ENCODE measurements at regions not wholly inside any gene's neighbourhood (a gene's known extent, or its start where the extent isn't known, plus 50 kb on each side); places are given as distances from the start of the nearest gene placed in this dataset.

GRCh38 chr4:180418819-180419531 lies 1824.2 kb upstream of the TENM3 start:
- ATAC-seq (replicated peaks) (no peak), DNase-seq (no peak)
- no peaks in the 10 kb centered on the region for H3K4me1 Mint-ChIP-seq (ENCODE audit: low read depth in 2 of 2)
- H3K27ac Mint-ChIP-seq, result no peak overlapping the region
- H3K36me3 Mint-ChIP-seq (ENCODE audit: insufficient read depth), result no peaks in the 10 kb centered on the region
- H3K4me3 Mint-ChIP-seq, result no peak overlapping the region
- no peaks in the 10 kb centered on the region for H3K27me3 Mint-ChIP-seq
- peaks cover 22 to 25% of the 10 kb centered on the region in 2 donors for H3K9me3 Mint-ChIP-seq

- Mint-ChIP-seq H3K9me3 (peaks cover 10 to 15% of the 10 kb centered on the region in 2 donors), H3K36me3 (ENCODE audit: insufficient read depth) (no peaks in the 10 kb centered on the region), H3K27ac (no peak overlapping the region), H3K4me3 (no peak overlapping the region), H3K4me1 (ENCODE audit: low read depth in 2 of 2) (no peaks in the 10 kb centered on the region), H3K27me3 (no peaks in the 10 kb centered on the region)
- DNase-seq (no peak), ATAC-seq (replicated peaks) (no peak)
Observed at GRCh38 chr4:180422989-180423711, 1820.1 kb upstream of the TENM3 start.

GRCh38 chr4:180423712-180424057 lies 1819.5 kb upstream of the TENM3 start:
- Mint-ChIP-seq H3K36me3 (ENCODE audit: insufficient read depth) (no peaks in the 10 kb centered on the region), H3K4me3 (no peak overlapping the region), H3K27me3 (no peaks in the 10 kb centered on the region), H3K27ac (no peak overlapping the region), H3K4me1 (ENCODE audit: low read depth in 2 of 2) (no peaks in the 10 kb centered on the region), H3K9me3 (peaks cover 5 to 13% of the 10 kb centered on the region in 2 donors)
- DNase-seq (no peak), ATAC-seq (replicated peaks) (no peak)

GRCh38 chr4:180426938-180427337 lies 1816.3 kb upstream of the TENM3 start:
- Mint-ChIP-seq H3K27me3 (no peaks in the 10 kb centered on the region), H3K27ac (no peak overlapping the region), H3K4me3 (no peak overlapping the region), H3K36me3 (ENCODE audit: insufficient read depth) (no peaks in the 10 kb centered on the region), H3K4me1 (ENCODE audit: low read depth in 2 of 2) (no peaks in the 10 kb centered on the region), H3K9me3 (peaks cover 5 to 16% of the 10 kb centered on the region in 2 donors)
- DNase-seq (no peak), ATAC-seq (replicated peaks) (no peak)

- no peak overlapping the region for H3K27ac Mint-ChIP-seq
- ATAC-seq (replicated peaks) (no peak), DNase-seq (no peak)
- peaks cover 0 to 9% of the 10 kb centered on the region in 2 donors for H3K9me3 Mint-ChIP-seq
- no peaks in the 10 kb centered on the region for H3K36me3 Mint-ChIP-seq (ENCODE audit: insufficient read depth)
- no peak overlapping the region for H3K4me3 Mint-ChIP-seq
- no peaks in the 10 kb centered on the region for H3K27me3 Mint-ChIP-seq
- H3K4me1 Mint-ChIP-seq (ENCODE audit: low read depth in 2 of 2), result no peaks in the 10 kb centered on the region
Observed at GRCh38 chr4:180430283-180430682, 1812.9 kb upstream of the TENM3 start.

GRCh38 chr4:180434131-180434895 lies 1808.9 kb upstream of the TENM3 start:
- Mint-ChIP-seq H3K4me3 (no peak overlapping the region), H3K4me1 (ENCODE audit: low read depth in 2 of 2) (no peaks in the 10 kb centered on the region), H3K27ac (no peak overlapping the region), H3K27me3 (no peaks in the 10 kb centered on the region), H3K36me3 (ENCODE audit: insufficient read depth) (no peaks in the 10 kb centered on the region), H3K9me3 (peaks cover 0 to 13% of the 10 kb centered on the region in 2 donors)
- DNase-seq (no peak), ATAC-seq (replicated peaks) (no peak)

- H3K4me1 Mint-ChIP-seq (ENCODE audit: low read depth in 2 of 2), result no peaks in the 10 kb centered on the region
- H3K4me3 Mint-ChIP-seq, result no peak overlapping the region
- H3K9me3 Mint-ChIP-seq, result peaks cover 6 to 13% of the 10 kb centered on the region in 2 donors
- no peaks in the 10 kb centered on the region for H3K27me3 Mint-ChIP-seq
- DNase-seq, result no peak
- no peaks in the 10 kb centered on the region for H3K36me3 Mint-ChIP-seq (ENCODE audit: insufficient read depth)
- no peak overlapping the region for H3K27ac Mint-ChIP-seq
- no peak for ATAC-seq (replicated peaks)
Observed at GRCh38 chr4:180436361-180436760, 1806.8 kb upstream of the TENM3 start.

- H3K36me3 Mint-ChIP-seq (ENCODE audit: insufficient read depth), result no peaks in the 10 kb centered on the region
- H3K27ac Mint-ChIP-seq, result no peak overlapping the region
Observed at GRCh38 chr4:180437601-180438000, 1805.6 kb upstream of the TENM3 start.

GRCh38 chr4:180448306-180448705 lies 1794.9 kb upstream of the TENM3 start:
- Mint-ChIP-seq H3K4me3 (no peak overlapping the region), H3K27ac (no peak overlapping the region), H3K27me3 (no peaks in the 10 kb centered on the region), H3K4me1 (ENCODE audit: low read depth in 2 of 2) (no peaks in the 10 kb centered on the region), H3K9me3 (peaks cover 0 to 4% of the 10 kb centered on the region in 2 donors), H3K36me3 (ENCODE audit: insufficient read depth) (no peaks in the 10 kb centered on the region)
- ATAC-seq (replicated peaks) (no peak), DNase-seq (no peak)

More at GRCh38 chr4:180437601-180438000, 1805.6 kb upstream of the TENM3 start:
- DNase-seq (no peak), ATAC-seq (replicated peaks) (no peak)
- H3K4me1 Mint-ChIP-seq (ENCODE audit: low read depth in 2 of 2), result no peaks in the 10 kb centered on the region
- no peaks in the 10 kb centered on the region for H3K27me3 Mint-ChIP-seq
- H3K9me3 Mint-ChIP-seq, result peaks cover 6 to 13% of the 10 kb centered on the region in 2 donors
- no peak overlapping the region for H3K4me3 Mint-ChIP-seq

GRCh38 chr4:180449395-180449956 lies 1793.7 kb upstream of the TENM3 start:
- Mint-ChIP-seq H3K4me3 (no peak overlapping the region), H3K9me3 (peaks cover 0 to 3% of the 10 kb centered on the region in 2 donors), H3K36me3 (ENCODE audit: insufficient read depth) (no peaks in the 10 kb centered on the region), H3K27ac (no peak overlapping the region), H3K4me1 (ENCODE audit: low read depth in 2 of 2) (no peaks in the 10 kb centered on the region), H3K27me3 (no peaks in the 10 kb centered on the region)
- no peak for DNase-seq
- no peak for ATAC-seq (replicated peaks)

- Mint-ChIP-seq H3K27ac (no peak overlapping the region), H3K4me1 (ENCODE audit: low read depth in 2 of 2) (no peaks in the 10 kb centered on the region), H3K9me3 (peaks cover 8 to 15% of the 10 kb centered on the region in 2 donors), H3K27me3 (no peaks in the 10 kb centered on the region), H3K36me3 (ENCODE audit: insufficient read depth) (no peaks in the 10 kb centered on the region), H3K4me3 (no peak overlapping the region)
- ATAC-seq (replicated peaks), result no peak
- no peak for DNase-seq
Observed at GRCh38 chr4:180455226-180455625, 1788.0 kb upstream of the TENM3 start.

GRCh38 chr4:180456928-180457327 lies 1786.3 kb upstream of the TENM3 start:
- ATAC-seq (replicated peaks) (no peak), DNase-seq (no peak)
- Mint-ChIP-seq H3K4me3 (no peak overlapping the region), H3K4me1 (ENCODE audit: low read depth in 2 of 2) (no peaks in the 10 kb centered on the region), H3K27ac (no peak overlapping the region), H3K27me3 (no peaks in the 10 kb centered on the region), H3K36me3 (ENCODE audit: insufficient read depth) (no peaks in the 10 kb centered on the region), H3K9me3 (peaks cover 8 to 15% of the 10 kb centered on the region in 2 donors)

- no peak for DNase-seq
- Mint-ChIP-seq H3K36me3 (ENCODE audit: insufficient read depth) (no peaks in the 10 kb centered on the region), H3K4me3 (no peak overlapping the region), H3K9me3 (peaks cover 10 to 22% of the 10 kb centered on the region in 2 donors), H3K4me1 (ENCODE audit: low read depth in 2 of 2) (no peaks in the 10 kb centered on the region), H3K27ac (no peak overlapping the region), H3K27me3 (no peaks in the 10 kb centered on the region)
- no peak for ATAC-seq (replicated peaks)
Observed at GRCh38 chr4:180462116-180462515, 1781.1 kb upstream of the TENM3 start.

All from effector memory CD8-positive, alpha-beta T cell (primary cell).